HEK293 (cell line): ENCODE measurements at regions not wholly inside any gene's neighbourhood (a gene's known extent, or its start where the extent isn't known, plus 50 kb on each side); places are given as distances from the start of the nearest gene placed in this dataset.

Experiments used
- CTCF ChIA-PET: fragments of 350-600 bp; formaldehyde crosslinking; extraction: SDS; loops from one replicate; lab custom pipeline; 2021; ENCODE audit warnings: antibody characterized with exemption; lab: Yijun Ruan, JAX
- POLR2A ChIA-PET: fragments of 300-600 bp; formaldehyde crosslinking; extraction: SDS; loops from one replicate; lab custom pipeline; 2020; ENCODE audit warnings: antibody characterized with exemption, inconsistent platforms; lab: Yijun Ruan, JAX
- H3K27ac ChIP-seq: fragments of 200-500 bp; sonication (Bioruptor generic); 2 replicates; pipeline ENCODE4 v1.5.1; 2014; ENCODE audit warnings: low read depth, low read length, control low read depth, inconsistent platforms; ENCODE audit errors: extremely low read depth
- H3K36me3 ChIP-seq, 2 experiments: fragments of 200-500 bp in 1 of 2; sonication (Bioruptor generic) in 1 of 2; 1 replicate in 1 of 2; 2 replicates in 1 of 2; pipeline ENCODE4 v1.5.1; 2014 to 2017; ENCODE audit warnings: inconsistent platforms in 2 of 2, low read length in 2 of 2; ENCODE audit not compliant: control insufficient read depth in 2 of 2, insufficient read depth in 1 of 2
- H3K4me1 ChIP-seq: fragments of 200-500 bp; sonication (Bioruptor generic); 2 replicates; pipeline ENCODE4 v1.5.1; 2014; ENCODE audit warnings: mild to moderate bottlenecking, low read length, inconsistent platforms; ENCODE audit not compliant: control insufficient read depth, insufficient read depth
- H3K4me3 ChIP-seq: 2 replicates; pipeline ENCODE4 v1.5.1; 2011; ENCODE audit warnings: low read depth, mild to moderate bottlenecking, control low read depth, low read length, moderate library complexity
- H3K9me3 ChIP-seq: fragments of 200-500 bp; sonication (Bioruptor generic); 2 replicates; pipeline ENCODE4 v1.5.1; 2014; ENCODE audit warnings: low read depth, low read length, inconsistent platforms; ENCODE audit not compliant: control insufficient read depth, insufficient read depth
- TRIM28 ChIP-seq: IDR thresholded peaks from 2 replicates; pipeline ENCODE4 v1.6.1; 2011; ENCODE audit warnings: low read length, control low read depth, borderline replicate concordance
- ZBTB7A ChIP-seq: fragments of 450-650 bp; formaldehyde crosslinking; IDR thresholded peaks from 2 replicates; pipeline ENCODE4 v1.5.1; 2016; ENCODE audit warnings: low read depth, missing biosample characterization, missing genetic modification characterization
- ZBTB8A ChIP-seq: fragments of 450-650 bp; formaldehyde crosslinking; IDR thresholded peaks from 2 replicates; pipeline ENCODE4 v1.5.1; 2016; ENCODE audit warnings: missing biosample characterization, missing genetic modification characterization
- ZNF146 ChIP-seq: fragments of 450-650 bp; formaldehyde crosslinking; IDR thresholded peaks from 2 replicates; pipeline ENCODE4 v1.5.1; 2016; ENCODE audit warnings: missing biosample characterization, missing genetic modification characterization
- ZNF302 ChIP-seq: fragments of 450-650 bp; formaldehyde crosslinking; IDR thresholded peaks from 2 replicates; pipeline ENCODE4 v1.5.1; 2016; ENCODE audit warnings: missing biosample characterization, missing genetic modification characterization, low read depth
- ZNF350 ChIP-seq: fragments of 450-650 bp; formaldehyde crosslinking; IDR thresholded peaks from 2 replicates; pipeline ENCODE4 v1.5.0; 2017; ENCODE audit warnings: missing biosample characterization, mild to moderate bottlenecking, missing genetic modification characterization
- ZNF488 ChIP-seq: fragments of 450-650 bp; formaldehyde crosslinking; IDR thresholded peaks from 2 replicates; pipeline ENCODE4 v1.5.1; 2016; ENCODE audit warnings: missing biosample characterization, missing genetic modification characterization
- ZNF624 ChIP-seq: fragments of 450-650 bp; formaldehyde crosslinking; IDR thresholded peaks from 2 replicates; pipeline ENCODE4 v1.5.1; 2017; ENCODE audit warnings: missing biosample characterization, missing genetic modification characterization
- ZNF645 ChIP-seq: fragments of 450-650 bp; formaldehyde crosslinking; IDR thresholded peaks from 2 replicates; pipeline ENCODE4; 2016; ENCODE audit warnings: missing biosample characterization, missing genetic modification characterization
- ZNF654 ChIP-seq: fragments of 450-650 bp; formaldehyde crosslinking; IDR thresholded peaks from 2 replicates; pipeline ENCODE4 v1.5.1; 2016; ENCODE audit warnings: low read depth, missing biosample characterization, missing genetic modification characterization
- ZNF785 ChIP-seq: fragments of 450-650 bp; formaldehyde crosslinking; IDR thresholded peaks from 2 replicates; pipeline ENCODE4 v1.5.1; 2016; ENCODE audit warnings: missing biosample characterization, missing genetic modification characterization
- ZXDB ChIP-seq: fragments of 450-650 bp; formaldehyde crosslinking; IDR thresholded peaks from 2 replicates; pipeline ENCODE4 v1.5.1; 2016; ENCODE audit warnings: missing biosample characterization, missing genetic modification characterization
- TF ChIP-seq, protein P1 (sequence below): fragments of 450-650 bp; formaldehyde crosslinking; IDR thresholded peaks from 2 replicates; pipeline ENCODE4 v1.5.1; 2016; ENCODE audit warnings: missing biosample characterization, missing genetic modification characterization
- TF ChIP-seq, protein P2 (sequence below): fragments of 450-650 bp; formaldehyde crosslinking; IDR thresholded peaks from 2 replicates; pipeline ENCODE4 v1.5.1; 2016; ENCODE audit warnings: missing biosample characterization, missing genetic modification characterization

GRCh38 chr6:156017838-156018237, 562.2 kb upstream of the NOX3 start:
- Histone ChIP-seq H3K9me3 (no peaks in the 10 kb centered on the region), H3K4me1 (no peaks in the 10 kb centered on the region), H3K36me3 (no peaks in the 10 kb centered on the region), H3K27ac (no peak overlapping the region), H3K4me3 (no peak overlapping the region)
- ChIA-PET CTCF (no interaction called here), POLR2A (no interaction called here)
- TF ChIP-seq, protein P1, sequence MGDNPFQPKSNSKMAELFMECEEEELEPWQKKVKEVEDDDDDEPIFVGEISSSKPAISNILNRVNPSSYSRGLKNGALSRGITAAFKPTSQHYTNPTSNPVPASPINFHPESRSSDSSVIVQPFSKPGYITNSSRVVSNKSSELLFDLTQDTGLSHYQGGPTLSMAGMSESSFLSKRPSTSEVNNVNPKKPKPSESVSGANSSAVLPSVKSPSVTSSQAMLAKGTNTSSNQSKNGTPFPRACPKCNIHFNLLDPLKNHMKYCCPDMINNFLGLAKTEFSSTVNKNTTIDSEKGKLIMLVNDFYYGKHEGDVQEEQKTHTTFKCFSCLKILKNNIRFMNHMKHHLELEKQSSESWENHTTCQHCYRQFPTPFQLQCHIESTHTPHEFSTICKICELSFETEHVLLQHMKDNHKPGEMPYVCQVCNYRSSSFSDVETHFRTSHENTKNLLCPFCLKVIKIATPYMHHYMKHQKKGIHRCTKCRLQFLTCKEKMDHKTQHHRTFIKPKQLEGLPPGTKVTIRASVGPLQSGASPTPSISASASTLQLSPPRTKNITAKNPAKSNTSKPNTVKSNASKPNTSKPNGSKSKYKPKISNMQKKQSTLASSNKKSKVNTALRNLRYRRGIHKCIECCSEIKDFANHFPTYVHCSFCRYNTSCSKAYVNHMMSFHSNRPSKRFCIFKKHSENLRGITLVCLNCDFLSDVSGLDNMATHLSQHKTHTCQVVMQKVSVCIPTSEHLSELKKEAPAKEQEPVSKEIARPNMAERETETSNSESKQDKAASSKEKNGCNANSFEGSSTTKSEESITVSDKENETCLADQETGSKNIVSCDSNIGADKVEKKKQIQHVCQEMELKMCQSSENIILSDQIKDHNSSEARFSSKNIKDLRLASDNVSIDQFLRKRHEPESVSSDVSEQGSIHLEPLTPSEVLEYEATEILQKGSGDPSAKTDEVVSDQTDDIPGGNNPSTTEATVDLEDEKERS (tag by site-specific recombination): no peak
- TF ChIP-seq, protein P2, sequence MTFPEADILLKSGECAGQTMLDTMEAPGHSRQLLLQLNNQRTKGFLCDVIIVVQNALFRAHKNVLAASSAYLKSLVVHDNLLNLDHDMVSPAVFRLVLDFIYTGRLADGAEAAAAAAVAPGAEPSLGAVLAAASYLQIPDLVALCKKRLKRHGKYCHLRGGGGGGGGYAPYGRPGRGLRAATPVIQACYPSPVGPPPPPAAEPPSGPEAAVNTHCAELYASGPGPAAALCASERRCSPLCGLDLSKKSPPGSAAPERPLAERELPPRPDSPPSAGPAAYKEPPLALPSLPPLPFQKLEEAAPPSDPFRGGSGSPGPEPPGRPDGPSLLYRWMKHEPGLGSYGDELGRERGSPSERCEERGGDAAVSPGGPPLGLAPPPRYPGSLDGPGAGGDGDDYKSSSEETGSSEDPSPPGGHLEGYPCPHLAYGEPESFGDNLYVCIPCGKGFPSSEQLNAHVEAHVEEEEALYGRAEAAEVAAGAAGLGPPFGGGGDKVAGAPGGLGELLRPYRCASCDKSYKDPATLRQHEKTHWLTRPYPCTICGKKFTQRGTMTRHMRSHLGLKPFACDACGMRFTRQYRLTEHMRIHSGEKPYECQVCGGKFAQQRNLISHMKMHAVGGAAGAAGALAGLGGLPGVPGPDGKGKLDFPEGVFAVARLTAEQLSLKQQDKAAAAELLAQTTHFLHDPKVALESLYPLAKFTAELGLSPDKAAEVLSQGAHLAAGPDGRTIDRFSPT (tag by site-specific recombination): no peak
- no peak for TF ChIP-seq ZNF302 (tag by site-specific recombination)
- TF ChIP-seq ZNF146: no peak
- no peak for TF ChIP-seq ZBTB7A (tag by site-specific recombination)
- TF ChIP-seq TRIM28: no peak
- TF ChIP-seq ZBTB8A (tag by site-specific recombination): no peak
- no peak for TF ChIP-seq ZNF645

GRCh38 chr6:156016186-156016976, 560.7 kb upstream of the NOX3 start:
- Histone ChIP-seq H3K27ac (no peak overlapping the region), H3K4me1 (no peaks in the 10 kb centered on the region), H3K9me3 (no peaks in the 10 kb centered on the region), H3K36me3 (no peaks in the 10 kb centered on the region), H3K4me3 (no peak overlapping the region)
- no peak for TF ChIP-seq ZNF488
- TF ChIP-seq ZNF785: no peak
- TF ChIP-seq ZNF350: no peak
- TF ChIP-seq ZNF624 (tag by site-specific recombination): no peak
- TF ChIP-seq, all 188 proteins: peak for 0
- CTCF ChIA-PET: interaction anchor here (0.7 kb wide), 1 partner anchor 168 kb away, joined by 3 read pairs; no protein-coding TSS in a partner anchor
- POLR2A ChIA-PET: no interaction called here

GRCh38 chr6:156013155-156013554, 557.5 kb upstream of the NOX3 start:
- Histone ChIP-seq H3K4me3 (no peak overlapping the region), H3K4me1 (no peaks in the 10 kb centered on the region)
- TF ChIP-seq ZXDB (tag by site-specific recombination) (no peak), ZNF654 (tag by site-specific recombination) (no peak)
- TF ChIP-seq, all 188 proteins: peak for 0
- ChIA-PET CTCF (no interaction called here), POLR2A (no interaction called here)
- H3K36me3 ChIP-seq: no peaks in the 10 kb centered on the region
- no peaks in the 10 kb centered on the region for H3K9me3 ChIP-seq
- H3K27ac ChIP-seq: no peak overlapping the region
